ENCODE measurements at regions not wholly inside any gene's neighbourhood (a gene's known extent, or its start where the extent isn't known, plus 50 kb on each side); places are given as distances from the start of the nearest gene placed in this dataset.

DNA sequence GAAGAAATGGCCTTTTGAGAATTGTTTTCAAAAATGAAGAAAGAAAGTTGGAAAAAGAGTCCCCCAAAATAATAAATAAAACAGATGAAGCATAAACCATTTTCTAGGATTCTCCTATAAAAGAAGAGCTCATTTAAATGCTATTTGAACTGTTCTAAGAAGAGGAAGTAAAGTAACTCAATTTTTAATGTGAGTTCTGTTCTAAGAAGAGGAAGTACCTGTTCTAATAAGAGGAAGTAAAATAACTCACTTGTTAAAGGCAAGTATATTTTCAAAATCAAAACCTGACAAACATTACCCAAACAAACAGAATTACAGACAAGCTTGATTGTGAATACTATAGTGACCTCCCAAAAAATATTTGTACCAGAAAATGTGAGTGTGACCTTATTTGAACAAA lies 1326.3 kb downstream of the C4orf33 start:
- no peak for TF ChIP-seq CTCF (IDR thresholded peaks at IDR 0.05)
- TF ChIP-seq, protein P1, sequence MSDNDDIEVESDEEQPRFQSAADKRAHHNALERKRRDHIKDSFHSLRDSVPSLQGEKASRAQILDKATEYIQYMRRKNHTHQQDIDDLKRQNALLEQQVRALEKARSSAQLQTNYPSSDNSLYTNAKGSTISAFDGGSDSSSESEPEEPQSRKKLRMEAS (IDR thresholded peaks at IDR 0.05), result no peak
- TF ChIP-seq, protein P2, sequence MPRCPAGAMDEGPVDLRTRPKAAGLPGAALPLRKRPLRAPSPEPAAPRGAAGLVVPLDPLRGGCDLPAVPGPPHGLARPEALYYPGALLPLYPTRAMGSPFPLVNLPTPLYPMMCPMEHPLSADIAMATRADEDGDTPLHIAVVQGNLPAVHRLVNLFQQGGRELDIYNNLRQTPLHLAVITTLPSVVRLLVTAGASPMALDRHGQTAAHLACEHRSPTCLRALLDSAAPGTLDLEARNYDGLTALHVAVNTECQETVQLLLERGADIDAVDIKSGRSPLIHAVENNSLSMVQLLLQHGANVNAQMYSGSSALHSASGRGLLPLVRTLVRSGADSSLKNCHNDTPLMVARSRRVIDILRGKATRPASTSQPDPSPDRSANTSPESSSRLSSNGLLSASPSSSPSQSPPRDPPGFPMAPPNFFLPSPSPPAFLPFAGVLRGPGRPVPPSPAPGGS (IDR thresholded peaks at IDR 0.05), result no peak
- no peak for TF ChIP-seq POLR2A (IDR thresholded peaks at IDR 0.05; ENCODE audit: low read length)

Measured in A549 (cell line).